Esophagus muscularis mucosa (tissue), 4 donors: ENCODE measurements at regions not wholly inside any gene's neighbourhood (a gene's known extent, or its start where the extent isn't known, plus 50 kb on each side); places are given as distances from the start of the nearest gene placed in this dataset.

Source experiments
- DNase-seq: peaks from one replicate; pipeline ENCODE4 v3.0.0-alpha.2; 2017; ENCODE audit errors: extremely low spot score
- H3K27ac ChIP-seq, 4 donors: fragments of 200-600 bp; sonication (generic); replicated peaks in 1 of 4; 1 replicate in 3 of 4; 2 replicates in 1 of 4; pipeline ENCODE4 v1.5.1; 2016 to 2019; ENCODE audit warnings: mild to moderate bottlenecking in 1 of 4
- H3K27me3 ChIP-seq, 4 donors: fragments of 200-600 bp; sonication (generic); one replicate each; pipeline versions ENCODE4 v1.5.1 to v1.6.0; 2016 to 2019
- H3K36me3 ChIP-seq, 4 donors: fragments of 200-600 bp; sonication (generic); one replicate each; pipeline ENCODE4 v1.5.1; 2016 to 2019
- H3K4me1 ChIP-seq, 4 donors: fragments of 200-600 bp; sonication (generic); one replicate each; pipeline ENCODE4 v1.5.1; 2016 to 2019
- H3K4me3 ChIP-seq, 4 donors: fragments of 200-600 bp; sonication (generic); 1 replicate in 2 of 4; 2 replicates in 2 of 4; pipeline ENCODE4 v1.5.1; 2016 to 2019; ENCODE audit warnings: mild to moderate bottlenecking in 4 of 4, moderate library complexity in 1 of 4
- H3K9me3 ChIP-seq, 4 donors: fragments of 200-600 bp; sonication (generic); 1 replicate in 3 of 4; 2 replicates in 1 of 4; pipeline ENCODE4 v1.5.1; 2016 to 2019
- EP300 ChIP-seq: sonication (generic); formaldehyde crosslinking; IDR thresholded peaks from one replicate; pipeline ENCODE4 v1.6.1; 2017; ENCODE audit warnings: antibody characterized with exemption
- POLR2A ChIP-seq: fragments of 450-650 bp; IDR thresholded peaks from one replicate; pipeline ENCODE4 v1.6.1; 2017; ENCODE audit warnings: antibody characterized with exemption, moderate library complexity, mild to moderate bottlenecking, low read depth
- POLR2AphosphoS5 ChIP-seq, 2 donors: sonication (generic); formaldehyde crosslinking; IDR thresholded peaks; one replicate each; pipeline ENCODE4 v1.6.1; 2017; ENCODE audit warnings: antibody characterized with exemption in 2 of 2
- WGBS: methylation state at CpG from one replicate; pipeline ENCODE4 v1.1.5; 2018; 5-methylcytosine and 5-hydroxymethylcytosine counted together
- intact Hi-C: fragments of 100-400 bp; cut with DNase I; formaldehyde crosslinking; loops from one replicate; pipeline ENCODE4 v1.15.1; 2023
- TF ChIP-seq, protein P1 (sequence below), 3 experiments: fragments of 200-600 bp in 2 of 3; fragments of 450-650 bp in 1 of 3; sonication (generic) in 2 of 3; IDR thresholded peaks; one replicate each; pipeline ENCODE4 v1.5.1; 2017 to 2019; ENCODE audit warnings: antibody characterized with exemption in 3 of 3, mild to moderate bottlenecking in 2 of 3, moderate library complexity in 1 of 3

DNA sequence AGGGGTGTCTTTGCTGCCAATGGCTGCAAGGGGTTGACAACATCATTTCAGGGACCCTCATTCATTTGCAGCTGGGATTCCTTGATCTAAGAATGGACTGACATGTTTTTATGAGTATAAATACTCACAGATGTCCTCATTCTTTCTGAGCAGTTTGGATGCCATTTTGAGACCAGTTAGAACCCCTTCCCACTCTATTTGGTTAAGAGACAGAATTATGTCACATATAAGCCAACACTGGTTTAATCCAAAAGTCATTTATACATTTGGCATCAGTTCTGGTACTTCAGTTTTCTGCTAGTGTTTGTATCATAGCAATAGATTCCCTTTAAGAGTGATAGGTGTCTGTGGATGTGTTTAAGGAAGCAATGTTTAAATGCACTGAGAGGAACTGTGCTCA lies 248.8 kb downstream of the SAMD5 start:
- no peak for DNase-seq
- Histone ChIP-seq H3K36me3 (no peaks in the 10 kb centered on the region), H3K4me3 (no peak overlapping the region), H3K27me3 (no peaks in the 10 kb centered on the region), H3K9me3 (peaks cover 0 to 5% (median 2%) of the 10 kb centered on the region in 4 donors), H3K27ac (no peak overlapping the region), H3K4me1 (no peaks in the 10 kb centered on the region)
- intact Hi-C loops, result no loop called here
- TF ChIP-seq POLR2A, result no peak
- no peak for TF ChIP-seq POLR2AphosphoS5 (IDR thresholded peaks at IDR 0.05)
- TF ChIP-seq EP300, result no peak
- TF ChIP-seq, protein P1, sequence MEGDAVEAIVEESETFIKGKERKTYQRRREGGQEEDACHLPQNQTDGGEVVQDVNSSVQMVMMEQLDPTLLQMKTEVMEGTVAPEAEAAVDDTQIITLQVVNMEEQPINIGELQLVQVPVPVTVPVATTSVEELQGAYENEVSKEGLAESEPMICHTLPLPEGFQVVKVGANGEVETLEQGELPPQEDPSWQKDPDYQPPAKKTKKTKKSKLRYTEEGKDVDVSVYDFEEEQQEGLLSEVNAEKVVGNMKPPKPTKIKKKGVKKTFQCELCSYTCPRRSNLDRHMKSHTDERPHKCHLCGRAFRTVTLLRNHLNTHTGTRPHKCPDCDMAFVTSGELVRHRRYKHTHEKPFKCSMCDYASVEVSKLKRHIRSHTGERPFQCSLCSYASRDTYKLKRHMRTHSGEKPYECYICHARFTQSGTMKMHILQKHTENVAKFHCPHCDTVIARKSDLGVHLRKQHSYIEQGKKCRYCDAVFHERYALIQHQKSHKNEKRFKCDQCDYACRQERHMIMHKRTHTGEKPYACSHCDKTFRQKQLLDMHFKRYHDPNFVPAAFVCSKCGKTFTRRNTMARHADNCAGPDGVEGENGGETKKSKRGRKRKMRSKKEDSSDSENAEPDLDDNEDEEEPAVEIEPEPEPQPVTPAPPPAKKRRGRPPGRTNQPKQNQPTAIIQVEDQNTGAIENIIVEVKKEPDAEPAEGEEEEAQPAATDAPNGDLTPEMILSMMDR (IDR thresholded peaks at IDR 0.05), result no peak

DNA sequence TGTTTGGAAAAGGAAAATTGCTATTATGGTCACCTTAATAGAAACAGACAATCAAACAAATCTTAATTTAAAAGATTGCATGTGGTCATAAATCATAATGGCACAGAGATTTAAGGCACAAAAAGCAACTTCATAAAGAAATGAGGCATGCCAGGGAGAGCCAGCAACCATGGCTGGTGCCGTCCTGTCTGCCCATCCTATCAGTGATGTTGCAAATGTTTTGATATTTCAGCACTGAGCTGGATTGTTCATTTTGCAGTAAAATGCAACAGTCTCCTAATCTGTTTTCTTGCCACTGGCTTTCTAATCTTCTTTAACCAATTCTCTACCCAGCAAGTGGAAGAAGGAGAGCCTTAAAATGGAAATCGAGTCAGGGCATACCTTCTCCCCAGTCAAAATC lies 249.8 kb downstream of the SAMD5 start:
- no peaks in the 10 kb centered on the region for H3K36me3 ChIP-seq
- H3K4me3 ChIP-seq, result no peak overlapping the region
- no peaks in the 10 kb centered on the region for H3K27me3 ChIP-seq
- WGBS, result 80% methylated on average over 2 of the region's 2 CpGs
- DNase-seq, result no peak
- no peaks in the 10 kb centered on the region for H3K4me1 ChIP-seq
- TF ChIP-seq POLR2A (no peak), EP300 (no peak), POLR2AphosphoS5 (IDR thresholded peaks at IDR 0.05) (no peak)
- TF ChIP-seq, protein P1 (IDR thresholded peaks at IDR 0.05), result no peak
- H3K9me3 ChIP-seq, result peaks cover 0 to 5% (median 2%) of the 10 kb centered on the region in 4 donors
- no peak overlapping the region for H3K27ac ChIP-seq
- intact Hi-C loops, result no loop called here

DNA sequence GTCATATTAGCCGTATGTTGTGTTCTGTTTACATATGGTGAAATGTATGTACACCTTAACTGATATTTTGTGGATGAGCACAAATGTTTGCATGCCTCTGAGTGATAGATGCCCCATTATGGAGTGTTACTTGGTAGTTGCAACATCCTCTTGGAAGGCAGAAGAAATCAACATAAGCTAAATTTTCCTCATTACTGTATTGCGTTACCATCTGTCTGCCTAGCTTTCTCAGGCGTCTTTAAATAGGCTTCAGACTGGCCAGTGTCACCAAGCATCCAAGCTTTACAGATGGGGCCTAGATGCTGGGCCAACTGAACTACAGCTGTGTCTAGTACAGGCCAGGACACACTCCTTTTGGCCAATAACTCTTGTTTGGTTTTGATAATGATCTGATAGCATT lies 250.6 kb downstream of the SAMD5 start:
- Histone ChIP-seq H3K36me3 (no peaks in the 10 kb centered on the region), H3K9me3 (peaks cover 0 to 5% (median 2%) of the 10 kb centered on the region in 4 donors), H3K27ac (no peak overlapping the region), H3K27me3 (no peaks in the 10 kb centered on the region), H3K4me3 (no peak overlapping the region), H3K4me1 (no peaks in the 10 kb centered on the region)
- intact Hi-C loops, result no loop called here
- no peak for DNase-seq
- 86% methylated on average over 3 of the region's 3 CpGs for WGBS
- TF ChIP-seq POLR2A, result no peak

DNA sequence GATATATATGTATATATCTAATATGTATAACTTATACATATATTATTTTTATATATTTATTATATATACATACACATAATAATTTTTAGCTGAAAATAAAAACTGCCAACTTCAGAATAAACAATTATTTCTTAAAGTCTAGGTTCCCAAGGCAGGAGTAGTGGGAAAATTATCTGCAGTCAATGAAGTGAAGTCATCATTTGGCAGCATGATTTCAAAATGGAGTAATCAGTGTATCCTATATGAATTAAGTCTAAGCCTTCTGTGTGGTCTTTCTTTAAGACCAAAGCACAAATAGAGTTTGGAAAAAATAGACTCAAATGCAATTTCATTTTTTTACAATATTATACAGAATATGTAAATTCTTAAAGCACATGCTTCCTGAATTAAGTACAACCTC lies 251.0 kb downstream of the SAMD5 start:
- Histone ChIP-seq H3K9me3 (peaks cover 0 to 4% (median 2%) of the 10 kb centered on the region in 4 donors), H3K36me3 (no peaks in the 10 kb centered on the region), H3K4me1 (no peaks in the 10 kb centered on the region), H3K27me3 (no peaks in the 10 kb centered on the region), H3K27ac (no peak overlapping the region), H3K4me3 (no peak overlapping the region)
- TF ChIP-seq, protein P1 (IDR thresholded peaks at IDR 0.05), result no peak
- TF ChIP-seq POLR2A (no peak), POLR2AphosphoS5 (IDR thresholded peaks at IDR 0.05) (no peak), EP300 (no peak)
- no peak for DNase-seq
- intact Hi-C loops, result no loop called here

DNA sequence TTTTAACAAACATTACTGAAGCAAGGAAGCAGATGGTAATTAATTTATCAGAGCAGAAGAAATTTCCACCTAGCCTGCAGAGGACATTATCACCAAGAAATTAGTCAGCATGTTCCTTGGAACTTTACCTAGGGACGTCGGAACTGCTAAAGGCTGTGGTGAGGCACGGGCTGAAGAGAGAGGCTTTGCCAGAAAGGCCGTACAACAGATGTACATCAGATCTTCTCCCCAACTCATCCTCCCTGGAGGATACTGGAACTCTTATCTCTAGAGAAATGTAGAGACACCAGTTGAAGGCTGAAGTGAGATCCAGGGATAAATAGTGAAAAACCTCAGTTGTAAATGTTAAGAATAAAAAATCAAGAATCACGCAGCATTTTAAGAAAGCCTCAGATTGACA lies 257.1 kb downstream of the SAMD5 start:
- Histone ChIP-seq H3K36me3 (no peaks in the 10 kb centered on the region), H3K4me3 (no peak overlapping the region), H3K27me3 (no peaks in the 10 kb centered on the region), H3K9me3 (no peaks in the 10 kb centered on the region), H3K4me1 (no peaks in the 10 kb centered on the region), H3K27ac (no peak overlapping the region)
- TF ChIP-seq EP300 (no peak), POLR2A (no peak), POLR2AphosphoS5 (IDR thresholded peaks at IDR 0.05) (no peak)
- TF ChIP-seq, protein P1 (IDR thresholded peaks at IDR 0.05), result no peak
- intact Hi-C loops, result no loop called here
- DNase-seq, result no peak
- 74% methylated on average over 5 of the region's 5 CpGs for WGBS
